ENCODE measurements at regions not wholly inside any gene's neighbourhood (a gene's known extent, or its start where the extent isn't known, plus 50 kb on each side); places are given as distances from the start of the nearest gene placed in this dataset.

- DNase-seq, result no peak
These were observed 51.2 kb upstream of the C1QTNF7 start for GRCh38 chr4:15376594-15376993.

Measured in activated effector memory CD4-positive, alpha-beta T cell treated with anti-CD3 and anti-CD28 coated beads, Interleukin-2, amount 50 U/mL, for 16 hours (primary cell).